ENCODE measurements at regions not wholly inside any gene's neighbourhood (a gene's known extent, or its start where the extent isn't known, plus 50 kb on each side); places are given as distances from the start of the nearest gene placed in this dataset.

DNA sequence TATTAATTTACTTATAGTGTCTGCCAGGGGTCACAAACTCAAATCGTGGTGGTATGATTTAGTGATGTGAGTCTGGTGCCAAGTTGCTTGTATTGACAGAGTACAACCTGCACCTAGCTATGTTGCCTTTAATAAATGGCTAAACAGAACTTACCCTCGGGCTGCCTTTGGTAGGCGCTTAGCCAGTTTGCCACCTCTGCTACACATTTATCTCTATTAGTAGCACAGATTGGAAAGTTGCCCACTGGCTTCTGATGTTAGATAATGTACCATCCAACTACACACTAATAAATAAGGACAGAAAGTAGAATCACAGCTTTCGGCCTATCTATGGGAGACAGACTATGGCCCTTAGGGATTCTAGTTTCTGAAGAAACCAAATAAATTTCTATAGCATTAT, 368.4 kb downstream of the MAN2A1 start:
- Mint-ChIP-seq H3K9me3 (no peaks in the 10 kb centered on the region), H3K27me3 (ENCODE audit: low read depth) (no peaks in the 10 kb centered on the region), H3K27ac (no peak overlapping the region), H3K4me3 (no peak overlapping the region), H3K4me1 (peaks cover 30 to 34% of the 10 kb centered on the region in 2 experiments), H3K36me3 (ENCODE audit: insufficient read depth in 1 of 3, low read depth in 3 of 3) (no peaks in the 10 kb centered on the region)
- Histone ChIP-seq H3T11ph (ENCODE audit: low read length) (no peak overlapping the region), H2BK120ac (ENCODE audit: low read depth, low read length, poor library complexity, severe bottlenecking) (no peak overlapping the region), H2BK20ac (ENCODE audit: low read depth, low read length, poor library complexity, severe bottlenecking) (no peak overlapping the region), H3K27me3 (ENCODE audit: insufficient read depth, low read length) (no peaks in the 10 kb centered on the region), H3K4ac (ENCODE audit: low read depth, low read length) (no peak overlapping the region), H2AFZ (ENCODE audit: low read length) (no peak overlapping the region), H2BK15ac (ENCODE audit: low read depth, low read length) (no peak overlapping the region), H4K5ac (ENCODE audit: insufficient read length, low read depth, low read length) (no peak overlapping the region), H3K27ac (ENCODE audit: insufficient read length, low read depth, low read length) (no peak overlapping the region), H3K23me2 (ENCODE audit: insufficient read length, low read depth, low read length, poor library complexity, severe bottlenecking) (no peaks in the 10 kb centered on the region), H3K14ac (ENCODE audit: insufficient read depth, low read length) (no peak overlapping the region), H3K9me3 (ENCODE audit: control insufficient read depth, low read depth, low read length) (no peaks in the 10 kb centered on the region), H4K8ac (replicated peaks; ENCODE audit: insufficient read length, low read depth, low read length) (no peak overlapping the region), H3K79me2 (ENCODE audit: insufficient read depth, low read length) (no peaks in the 10 kb centered on the region), H2BK12ac (ENCODE audit: insufficient read length, low read depth, low read length) (no peak overlapping the region), H3K18ac (ENCODE audit: insufficient read length, low read depth, low read length) (no peak overlapping the region), H3K4me2 (ENCODE audit: insufficient read depth, insufficient read length, low read length) (no peak overlapping the region), H2AK5ac (ENCODE audit: insufficient read length, low read length) (no peak overlapping the region), H2BK5ac (ENCODE audit: insufficient read length, low read length) (no peak overlapping the region), H3K4me1 (ENCODE audit: insufficient read depth, low read length) (peaks cover 10% of the 10 kb centered on the region), H3K9ac (ENCODE audit: extremely low read depth, insufficient read length, low read length) (no peak overlapping the region), H3K79me1 (ENCODE audit: insufficient read depth, low read depth, low read length, poor library complexity, severe bottlenecking) (no peaks in the 10 kb centered on the region), H3K56ac (ENCODE audit: insufficient read length, low read depth, low read length) (no peak overlapping the region), H3K23ac (ENCODE audit: insufficient read length, low read depth, low read length) (no peak overlapping the region), H4K91ac (ENCODE audit: insufficient read length, low read depth, low read length) (no peak overlapping the region), H4K20me1 (ENCODE audit: control insufficient read depth, insufficient read depth, insufficient read length) (no peaks in the 10 kb centered on the region)
- DNase-seq, result no peak
- TF ChIP-seq, protein P1, sequence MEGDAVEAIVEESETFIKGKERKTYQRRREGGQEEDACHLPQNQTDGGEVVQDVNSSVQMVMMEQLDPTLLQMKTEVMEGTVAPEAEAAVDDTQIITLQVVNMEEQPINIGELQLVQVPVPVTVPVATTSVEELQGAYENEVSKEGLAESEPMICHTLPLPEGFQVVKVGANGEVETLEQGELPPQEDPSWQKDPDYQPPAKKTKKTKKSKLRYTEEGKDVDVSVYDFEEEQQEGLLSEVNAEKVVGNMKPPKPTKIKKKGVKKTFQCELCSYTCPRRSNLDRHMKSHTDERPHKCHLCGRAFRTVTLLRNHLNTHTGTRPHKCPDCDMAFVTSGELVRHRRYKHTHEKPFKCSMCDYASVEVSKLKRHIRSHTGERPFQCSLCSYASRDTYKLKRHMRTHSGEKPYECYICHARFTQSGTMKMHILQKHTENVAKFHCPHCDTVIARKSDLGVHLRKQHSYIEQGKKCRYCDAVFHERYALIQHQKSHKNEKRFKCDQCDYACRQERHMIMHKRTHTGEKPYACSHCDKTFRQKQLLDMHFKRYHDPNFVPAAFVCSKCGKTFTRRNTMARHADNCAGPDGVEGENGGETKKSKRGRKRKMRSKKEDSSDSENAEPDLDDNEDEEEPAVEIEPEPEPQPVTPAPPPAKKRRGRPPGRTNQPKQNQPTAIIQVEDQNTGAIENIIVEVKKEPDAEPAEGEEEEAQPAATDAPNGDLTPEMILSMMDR (conservative IDR thresholded peaks at IDR 0.05), result no peak
- no CpG with 5 or more reads among the region's 4 CpGs for WGBS (ENCODE audit: extremely low coverage, insufficient read length, low lambda C conversion rate)

All from H9 (cell line).